ENCODE measurements at regions not wholly inside any gene's neighbourhood (a gene's known extent, or its start where the extent isn't known, plus 50 kb on each side); places are given as distances from the start of the nearest gene placed in this dataset.

- H3K27me3 ChIP-seq (ENCODE audit: control insufficient read depth in 3 of 3, insufficient read depth in 3 of 3, low read depth in 1 of 3, low read length in 3 of 3), result no peaks in the 10 kb centered on the region
- no peak overlapping the region for H4K8ac ChIP-seq (ENCODE audit: low read depth, low read length)
- no peak for DNase-seq (ENCODE audit: low spot score)
- no peak overlapping the region for H3K4me3 ChIP-seq (ENCODE audit: low read length in 2 of 2)
- no peak overlapping the region for H3K9ac ChIP-seq (ENCODE audit: low read depth, low read length, poor library complexity)
- peaks cover 7 to 40% of the 10 kb centered on the region in 2 donors for H3K36me3 ChIP-seq (replicated peaks in 1 of 2; ENCODE audit: control insufficient read depth in 2 of 2, insufficient read depth in 2 of 2, low read length in 2 of 2)
- no peak overlapping the region for H2BK15ac ChIP-seq (ENCODE audit: low read length)
- no peak overlapping the region for H4K91ac ChIP-seq (ENCODE audit: low read depth, low read length, poor library complexity)
- no peak overlapping the region for H3K18ac ChIP-seq (ENCODE audit: low read length)
- H2BK5ac ChIP-seq (ENCODE audit: low read length), result no peak overlapping the region
- H2AFZ ChIP-seq (ENCODE audit: low read length), result no peak overlapping the region
- peaks cover 7% of the 10 kb centered on the region for H3K79me1 ChIP-seq (ENCODE audit: low read depth, low read length)
- H3K23ac ChIP-seq (ENCODE audit: low read depth, low read length, poor library complexity), result no peak overlapping the region
- WGBS, 2 donors (ENCODE audit: extremely low coverage in 2 of 2, insufficient read length in 2 of 2, insufficient replicate concordance in 1 of 2), result no CpG with 5 or more reads among the region's 4 CpGs
- H2AK5ac ChIP-seq (ENCODE audit: low read depth, low read length), result no peak overlapping the region
- no peak overlapping the region for H3K14ac ChIP-seq (ENCODE audit: low read length)
- no peak overlapping the region for H3K4me2 ChIP-seq (ENCODE audit: insufficient read depth, low read length, poor library complexity, severe bottlenecking)
- H3K4ac ChIP-seq (ENCODE audit: low read length), result no peak overlapping the region
- H3K4me1 ChIP-seq (ENCODE audit: control insufficient read depth in 2 of 2, insufficient read depth in 1 of 2, low read depth in 1 of 2, low read length in 2 of 2), result peaks cover 0 to 20% of the 10 kb centered on the region in 2 donors
- no peak overlapping the region for H3K27ac ChIP-seq (replicated peaks; ENCODE audit: low read length)
- H2BK120ac ChIP-seq (ENCODE audit: low read depth, low read length), result no peak overlapping the region
- no peaks in the 10 kb centered on the region for H3K9me3 ChIP-seq (replicated peaks in 1 of 2; ENCODE audit: control insufficient read depth in 2 of 2, insufficient read depth in 1 of 2, low read depth in 1 of 2, low read length in 2 of 2)
- no peak overlapping the region for H2BK12ac ChIP-seq (ENCODE audit: low read length)
These were observed 92.7 kb downstream of the RPL27A start for GRCh38 chr11:8775332-8775731.

GRCh38 chr11:8775734-8776133, 93.1 kb downstream of the RPL27A start:
- Histone ChIP-seq H2BK5ac (ENCODE audit: low read length) (no peak overlapping the region), H4K91ac (ENCODE audit: low read depth, low read length, poor library complexity) (no peak overlapping the region), H4K8ac (ENCODE audit: low read depth, low read length) (no peak overlapping the region), H3K79me1 (ENCODE audit: low read depth, low read length) (peaks cover 6% of the 10 kb centered on the region), H3K4me3 (ENCODE audit: low read length in 2 of 2) (no peak overlapping the region), H3K27ac (replicated peaks; ENCODE audit: low read length) (no peak overlapping the region), H3K36me3 (replicated peaks in 1 of 2; ENCODE audit: control insufficient read depth in 2 of 2, insufficient read depth in 2 of 2, low read length in 2 of 2) (peaks cover 6 to 40% of the 10 kb centered on the region in 2 donors), H3K27me3 (ENCODE audit: control insufficient read depth in 3 of 3, insufficient read depth in 3 of 3, low read depth in 1 of 3, low read length in 3 of 3) (no peaks in the 10 kb centered on the region), H3K23ac (ENCODE audit: low read depth, low read length, poor library complexity) (no peak overlapping the region), H3K18ac (ENCODE audit: low read length) (no peak overlapping the region), H2BK12ac (ENCODE audit: low read length) (no peak overlapping the region), H2BK15ac (ENCODE audit: low read length) (no peak overlapping the region), H3K9me3 (replicated peaks in 1 of 2; ENCODE audit: control insufficient read depth in 2 of 2, insufficient read depth in 1 of 2, low read depth in 1 of 2, low read length in 2 of 2) (no peaks in the 10 kb centered on the region), H3K14ac (ENCODE audit: low read length) (no peak overlapping the region), H2AK5ac (ENCODE audit: low read depth, low read length) (no peak overlapping the region), H2BK120ac (ENCODE audit: low read depth, low read length) (no peak overlapping the region), H3K4me1 (ENCODE audit: control insufficient read depth in 2 of 2, insufficient read depth in 1 of 2, low read depth in 1 of 2, low read length in 2 of 2) (peaks cover 0 to 20% of the 10 kb centered on the region in 2 donors), H2AFZ (ENCODE audit: low read length) (no peak overlapping the region), H3K4ac (ENCODE audit: low read length) (no peak overlapping the region), H3K4me2 (ENCODE audit: insufficient read depth, low read length, poor library complexity, severe bottlenecking) (no peak overlapping the region), H3K9ac (ENCODE audit: low read depth, low read length, poor library complexity) (no peak overlapping the region)
- DNase-seq (ENCODE audit: low spot score), result no peak
- WGBS, 2 donors (ENCODE audit: extremely low coverage in 2 of 2, insufficient read length in 2 of 2, insufficient replicate concordance in 1 of 2), result no CpG with 5 or more reads among the region's 1 CpG

- Histone ChIP-seq H3K27me3 (ENCODE audit: control insufficient read depth in 3 of 3, insufficient read depth in 3 of 3, low read depth in 1 of 3, low read length in 3 of 3) (no peaks in the 10 kb centered on the region), H3K4me2 (ENCODE audit: insufficient read depth, low read length, poor library complexity, severe bottlenecking) (no peak overlapping the region), H2BK120ac (ENCODE audit: low read depth, low read length) (no peak overlapping the region), H3K4me1 (ENCODE audit: control insufficient read depth in 2 of 2, insufficient read depth in 1 of 2, low read depth in 1 of 2, low read length in 2 of 2) (peaks cover 0 to 20% of the 10 kb centered on the region in 2 donors), H2BK12ac (ENCODE audit: low read length) (no peak overlapping the region), H4K8ac (ENCODE audit: low read depth, low read length) (no peak overlapping the region), H3K14ac (ENCODE audit: low read length) (no peak overlapping the region), H3K23ac (ENCODE audit: low read depth, low read length, poor library complexity) (no peak overlapping the region), H2AFZ (ENCODE audit: low read length) (no peak overlapping the region), H3K9me3 (replicated peaks in 1 of 2; ENCODE audit: control insufficient read depth in 2 of 2, insufficient read depth in 1 of 2, low read depth in 1 of 2, low read length in 2 of 2) (no peaks in the 10 kb centered on the region), H2AK5ac (ENCODE audit: low read depth, low read length) (no peak overlapping the region), H3K18ac (ENCODE audit: low read length) (no peak overlapping the region), H4K91ac (ENCODE audit: low read depth, low read length, poor library complexity) (no peak overlapping the region), H3K27ac (replicated peaks; ENCODE audit: low read length) (no peak overlapping the region), H3K4ac (ENCODE audit: low read length) (no peak overlapping the region), H3K9ac (ENCODE audit: low read depth, low read length, poor library complexity) (no peak overlapping the region), H3K36me3 (replicated peaks in 1 of 2; ENCODE audit: control insufficient read depth in 2 of 2, insufficient read depth in 2 of 2, low read length in 2 of 2) (peaks cover 3 to 35% of the 10 kb centered on the region in 2 donors), H2BK5ac (ENCODE audit: low read length) (no peak overlapping the region), H3K4me3 (ENCODE audit: low read length in 2 of 2) (no peak overlapping the region), H2BK15ac (ENCODE audit: low read length) (no peak overlapping the region), H3K79me1 (ENCODE audit: low read depth, low read length) (peaks cover 3% of the 10 kb centered on the region)
- WGBS, 2 donors (ENCODE audit: extremely low coverage in 2 of 2, insufficient read length in 2 of 2, insufficient replicate concordance in 1 of 2), result no CpG with 5 or more reads among the region's 3 CpGs
- no peak for DNase-seq (ENCODE audit: low spot score)
These were observed 93.6 kb downstream of the RPL27A start for GRCh38 chr11:8776209-8776608.

GRCh38 chr11:8777907-8778767, 95.5 kb downstream of the RPL27A start:
- H4K91ac ChIP-seq (ENCODE audit: low read depth, low read length, poor library complexity), result no peak overlapping the region
- no peak overlapping the region for H4K8ac ChIP-seq (ENCODE audit: low read depth, low read length)
- no peak overlapping the region for H2BK120ac ChIP-seq (ENCODE audit: low read depth, low read length)
- H3K23ac ChIP-seq (ENCODE audit: low read depth, low read length, poor library complexity), result no peak overlapping the region
- no peak overlapping the region for H3K4me3 ChIP-seq (ENCODE audit: low read length in 2 of 2)
- no peak overlapping the region for H2AK5ac ChIP-seq (ENCODE audit: low read depth, low read length)
- no peaks in the 10 kb centered on the region for H3K9me3 ChIP-seq (replicated peaks in 1 of 2; ENCODE audit: control insufficient read depth in 2 of 2, insufficient read depth in 1 of 2, low read depth in 1 of 2, low read length in 2 of 2)
- H2BK12ac ChIP-seq (ENCODE audit: low read length), result no peak overlapping the region
- H2BK5ac ChIP-seq (ENCODE audit: low read length), result no peak overlapping the region
- H3K14ac ChIP-seq (ENCODE audit: low read length), result no peak overlapping the region
- no CpG with 5 or more reads among the region's 8 CpGs for WGBS, 2 donors (ENCODE audit: extremely low coverage in 2 of 2, insufficient read length in 2 of 2, insufficient replicate concordance in 1 of 2)
- peak; percentile 11 for DNase-seq (ENCODE audit: low spot score)
- peaks cover 3% of the 10 kb centered on the region for H3K79me1 ChIP-seq (ENCODE audit: low read depth, low read length)
- peaks cover 3 to 22% of the 10 kb centered on the region in 2 donors for H3K36me3 ChIP-seq (replicated peaks in 1 of 2; ENCODE audit: control insufficient read depth in 2 of 2, insufficient read depth in 2 of 2, low read length in 2 of 2)
- H2BK15ac ChIP-seq (ENCODE audit: low read length), result no peak overlapping the region
- H3K27ac ChIP-seq (replicated peaks; ENCODE audit: low read length), result no peak overlapping the region
- no peak overlapping the region for H3K4ac ChIP-seq (ENCODE audit: low read length)
- no peaks in the 10 kb centered on the region for H3K27me3 ChIP-seq (ENCODE audit: control insufficient read depth in 3 of 3, insufficient read depth in 3 of 3, low read depth in 1 of 3, low read length in 3 of 3)
- no peak overlapping the region for H3K18ac ChIP-seq (ENCODE audit: low read length)
- peaks cover 0 to 20% of the 10 kb centered on the region in 2 donors for H3K4me1 ChIP-seq (ENCODE audit: control insufficient read depth in 2 of 2, insufficient read depth in 1 of 2, low read depth in 1 of 2, low read length in 2 of 2)
- no peak overlapping the region for H3K9ac ChIP-seq (ENCODE audit: low read depth, low read length, poor library complexity)
- no peak overlapping the region for H3K4me2 ChIP-seq (ENCODE audit: insufficient read depth, low read length, poor library complexity, severe bottlenecking)
- no peak overlapping the region for H2AFZ ChIP-seq (ENCODE audit: low read length)
